HG02798 (cell line): ENCODE measurements at regions not wholly inside any gene's neighbourhood (a gene's known extent, or its start where the extent isn't known, plus 50 kb on each side); places are given as distances from the start of the nearest gene placed in this dataset.
A peak's percentile ranks its signal among the peaks of the same experiment; 100 is the strongest.
"Not testable (repeated sequence)": the region's sequence is repeated elsewhere in the genome, so short reads cannot be mapped to it uniquely, and the experiment has no call there.

Experiments
- ATAC-seq: cut with Tn5 transposase; IDR thresholded peaks from one replicate; pipeline ENCODE4 v1.9.1; 2021; ENCODE audit warnings: mild to moderate bottlenecking; ENCODE audit not compliant: unreplicated experiment, poor library complexity

- not testable (repeated sequence) for ATAC-seq
Measured at GRCh38 chr4:119437515-119437914, 115.6 kb upstream of the FABP2 start.

GRCh38 chr4:119408561-119409224, 86.8 kb upstream of the FABP2 start:
- ATAC-seq: not testable (repeated sequence)

- not testable (repeated sequence) for ATAC-seq
Measured at GRCh38 chr4:119406721-119407460, 85.0 kb upstream of the FABP2 start.

GRCh38 chr4:119406041-119406440, 84.1 kb upstream of the FABP2 start:
- not testable (repeated sequence) for ATAC-seq

- ATAC-seq: peak; percentile 66
Measured at GRCh38 chr4:119402322-119403308, 80.7 kb upstream of the FABP2 start.

GRCh38 chr4:119395701-119396100, 73.8 kb upstream of the FABP2 start:
- ATAC-seq: not testable (repeated sequence)

GRCh38 chr4:119394826-119395225, 72.9 kb upstream of the FABP2 start:
- ATAC-seq: no peak

- not testable (repeated sequence) for ATAC-seq
Measured at GRCh38 chr4:119388791-119389190, 66.9 kb upstream of the FABP2 start.

GRCh38 chr4:119374616-119375015, 52.7 kb upstream of the FABP2 start:
- not testable (repeated sequence) for ATAC-seq

- not testable (repeated sequence) for ATAC-seq
Measured at GRCh38 chr4:119372316-119373062, 50.6 kb upstream of the FABP2 start.
